ENCODE measurements at regions not wholly inside any gene's neighbourhood (a gene's known extent, or its start where the extent isn't known, plus 50 kb on each side); places are given as distances from the start of the nearest gene placed in this dataset.
"Not testable (repeated sequence)": the region's sequence is repeated elsewhere in the genome, so short reads cannot be mapped to it uniquely, and the experiment has no call there.

- Histone ChIP-seq H3K4me3 (ENCODE audit: low read length) (no peak overlapping the region), H3K36me3 (ENCODE audit: control insufficient read depth, insufficient read depth, low read length) (peaks cover 45% of the 10 kb centered on the region), H3K9me3 (ENCODE audit: control insufficient read depth, low read length) (peaks cover 6% of the 10 kb centered on the region), H3K4me1 (ENCODE audit: control insufficient read depth, insufficient read depth, low read length) (peaks cover 6% of the 10 kb centered on the region), H3K27me3 (ENCODE audit: control insufficient read depth, insufficient read depth, low read length, poor library complexity, severe bottlenecking) (no peaks in the 10 kb centered on the region), H3K9ac (ENCODE audit: extremely low read depth, low read length, poor library complexity, severe bottlenecking) (no peak overlapping the region), H3K27ac (ENCODE audit: low read depth, low read length) (no peak overlapping the region)
- no peak for DNase-seq
- H3K27ac Mint-ChIP-seq: no peak overlapping the region
- 99 to 100% methylated on average over 4 to 6 of the region's 6 CpGs for WGBS, 2 experiments (ENCODE audit: insufficient coverage in 1 of 2, insufficient read length in 1 of 2)
- peaks cover 3% of the 10 kb centered on the region for H3K9me3 Mint-ChIP-seq
- H3K36me3 Mint-ChIP-seq (ENCODE audit: low read depth): peaks cover 47% of the 10 kb centered on the region
- H3K27me3 Mint-ChIP-seq (ENCODE audit: insufficient read depth): no peaks in the 10 kb centered on the region
- no peak for TF ChIP-seq CTCF (conservative IDR thresholded peaks at IDR 0.05)
- peaks cover 10% of the 10 kb centered on the region for H3K4me1 Mint-ChIP-seq
- H3K4me3 Mint-ChIP-seq: no peak overlapping the region
Measured at GRCh38 chr15:62681939-62682896, 360.3 kb upstream of the TPM1 start.

- not testable (repeated sequence) for H3K27ac ChIP-seq (ENCODE audit: low read depth, low read length); DNase-seq; H3K27ac Mint-ChIP-seq; H3K27me3 ChIP-seq (ENCODE audit: control insufficient read depth, insufficient read depth, low read length, poor library complexity, severe bottlenecking); H3K4me1 ChIP-seq (ENCODE audit: control insufficient read depth, insufficient read depth, low read length); H3K9me3 ChIP-seq (ENCODE audit: control insufficient read depth, low read length); H3K4me3 ChIP-seq (ENCODE audit: low read length); H3K4me3 Mint-ChIP-seq; H3K27me3 Mint-ChIP-seq (ENCODE audit: insufficient read depth); H3K9ac ChIP-seq (ENCODE audit: extremely low read depth, low read length, poor library complexity, severe bottlenecking); H3K9me3 Mint-ChIP-seq
- Mint-ChIP-seq H3K36me3 (ENCODE audit: low read depth) (peaks cover 48% of the 10 kb centered on the region), H3K4me1 (peaks cover 10% of the 10 kb centered on the region)
- H3K36me3 ChIP-seq (ENCODE audit: control insufficient read depth, insufficient read depth, low read length): peaks cover 47% of the 10 kb centered on the region
- WGBS, 2 experiments (ENCODE audit: insufficient coverage in 1 of 2, insufficient read length in 1 of 2): 87 to 93% methylated on average over 3 to 7 of the region's 8 CpGs
Measured at GRCh38 chr15:62683192-62683591, 359.4 kb upstream of the TPM1 start.

GRCh38 chr15:62684123-62684808, 358.3 kb upstream of the TPM1 start:
- H3K4me3 Mint-ChIP-seq: no peak overlapping the region
- H3K4me3 ChIP-seq (ENCODE audit: low read length): no peak overlapping the region
- H3K9ac ChIP-seq (ENCODE audit: extremely low read depth, low read length, poor library complexity, severe bottlenecking): no peak overlapping the region
- peaks cover 20% of the 10 kb centered on the region for H3K4me1 Mint-ChIP-seq
- no peaks in the 10 kb centered on the region for H3K27me3 Mint-ChIP-seq (ENCODE audit: insufficient read depth)
- no peak for TF ChIP-seq CTCF (conservative IDR thresholded peaks at IDR 0.05)
- peaks cover 6% of the 10 kb centered on the region for H3K9me3 ChIP-seq (ENCODE audit: control insufficient read depth, low read length)
- H3K36me3 Mint-ChIP-seq (ENCODE audit: low read depth): peaks cover 50% of the 10 kb centered on the region
- peaks cover 6% of the 10 kb centered on the region for H3K4me1 ChIP-seq (ENCODE audit: control insufficient read depth, insufficient read depth, low read length)
- H3K36me3 ChIP-seq (ENCODE audit: control insufficient read depth, insufficient read depth, low read length): peaks cover 47% of the 10 kb centered on the region
- peaks cover 4% of the 10 kb centered on the region for H3K9me3 Mint-ChIP-seq
- H3K27ac Mint-ChIP-seq: no peak overlapping the region
- no peak overlapping the region for H3K27ac ChIP-seq (ENCODE audit: low read depth, low read length)
- DNase-seq: no peak
- WGBS, 2 experiments (ENCODE audit: insufficient coverage in 1 of 2, insufficient read length in 1 of 2): 91% methylated on average over 7 of the region's 7 CpGs; no CpG with 5 or more reads in 1 of the 2 experiments
- no peaks in the 10 kb centered on the region for H3K27me3 ChIP-seq (ENCODE audit: control insufficient read depth, insufficient read depth, low read length, poor library complexity, severe bottlenecking)

Data from endodermal cell (in vitro differentiated cells).